Pons (tissue), 1 donor: ENCODE measurements at regions not wholly inside any gene's neighbourhood (a gene's known extent, or its start where the extent isn't known, plus 50 kb on each side); places are given as distances from the start of the nearest gene placed in this dataset.
"Not testable (repeated sequence)": the region's sequence is repeated elsewhere in the genome, so short reads cannot be mapped to it uniquely, and the experiment has no call there.

ENCODE experiments used
- DNase-seq: peaks from one replicate; pipeline ENCODE4 v3.0.0-alpha.2; 2016; ENCODE audit warnings: low spot score

- DNase-seq, result not testable (repeated sequence)
Measured at GRCh38 chr3:10109-10996, 186.2 kb upstream of the CHL1 start.

- DNase-seq, result no peak
Measured at GRCh38 chr3:11734-12133, 184.8 kb upstream of the CHL1 start.

GRCh38 chr3:14652-15051 is 181.9 kb upstream of the CHL1 start:
- no peak for DNase-seq

GRCh38 chr3:16366-16765 is 180.2 kb upstream of the CHL1 start:
- no peak for DNase-seq

- DNase-seq, result no peak
Measured at GRCh38 chr3:20421-20820, 176.1 kb upstream of the CHL1 start.

- DNase-seq, result no peak
Measured at GRCh38 chr3:24006-24405, 172.6 kb upstream of the CHL1 start.

- DNase-seq, result no peak
Measured at GRCh38 chr3:25056-25455, 171.5 kb upstream of the CHL1 start.

- not testable (repeated sequence) for DNase-seq
Measured at GRCh38 chr3:35985-36384, 160.6 kb upstream of the CHL1 start.

GRCh38 chr3:42871-43744 is 153.5 kb upstream of the CHL1 start:
- DNase-seq, result peak; percentile 22

- no peak for DNase-seq
Measured at GRCh38 chr3:44028-44676, 152.4 kb upstream of the CHL1 start.

- not testable (repeated sequence) for DNase-seq
Measured at GRCh38 chr3:44941-45340, 151.6 kb upstream of the CHL1 start.

- DNase-seq, result no peak
Measured at GRCh38 chr3:46576-46975, 150.0 kb upstream of the CHL1 start.

- not testable (repeated sequence) for DNase-seq
Measured at GRCh38 chr3:53441-53840, 143.1 kb upstream of the CHL1 start.

- no peak for DNase-seq
Measured at GRCh38 chr3:54240-54639, 142.3 kb upstream of the CHL1 start.

- DNase-seq, result no peak
Measured at GRCh38 chr3:56672-57071, 139.9 kb upstream of the CHL1 start.

GRCh38 chr3:59854-60253 is 136.7 kb upstream of the CHL1 start:
- DNase-seq, result no peak

GRCh38 chr3:63095-63765 is 133.3 kb upstream of the CHL1 start:
- DNase-seq, result peak; percentile 19

GRCh38 chr3:69690-70089 is 126.9 kb upstream of the CHL1 start:
- DNase-seq, result no peak

GRCh38 chr3:72776-73175 is 123.8 kb upstream of the CHL1 start:
- DNase-seq, result peak; percentile 65

- peak; percentile 54 for DNase-seq
Measured at GRCh38 chr3:73271-73670, 123.3 kb upstream of the CHL1 start.

- DNase-seq, result no peak
Measured at GRCh38 chr3:74676-75243, 121.8 kb upstream of the CHL1 start.

- DNase-seq, result no peak
Measured at GRCh38 chr3:75260-75659, 121.3 kb upstream of the CHL1 start.
